NT2/D1 (cell line): ENCODE measurements at regions not wholly inside any gene's neighbourhood (a gene's known extent, or its start where the extent isn't known, plus 50 kb on each side); places are given as distances from the start of the nearest gene placed in this dataset.
"Not testable (repeated sequence)": the region's sequence is repeated elsewhere in the genome, so short reads cannot be mapped to it uniquely, and the experiment has no call there.

Experiments
- DNase-seq: peaks from one replicate; pipeline ENCODE4 v3.0.0-alpha.2; 2011; ENCODE audit warnings: low read depth, low spot score
- H3K27me3 ChIP-seq: 2 replicates; pipeline ENCODE4 v1.6.0; 2011; ENCODE audit warnings: mild to moderate bottlenecking; ENCODE audit not compliant: insufficient read length, insufficient read depth
- H3K36me3 ChIP-seq: 2 replicates; pipeline ENCODE4 v1.6.1; 2011; ENCODE audit warnings: mild to moderate bottlenecking, low read length, mixed read lengths; ENCODE audit not compliant: insufficient read depth, insufficient read length
- H3K4me1 ChIP-seq: 2 replicates; pipeline ENCODE4 v1.5.1; 2011; ENCODE audit not compliant: insufficient read depth, insufficient read length
- H3K4me3 ChIP-seq: 2 replicates; pipeline ENCODE4 v1.5.1; 2011; ENCODE audit warnings: low read depth; ENCODE audit not compliant: insufficient read length
- H3K9ac ChIP-seq: 2 replicates; pipeline ENCODE4 v1.6.0; 2011; ENCODE audit warnings: low read depth; ENCODE audit not compliant: insufficient read length
- H3K9me3 ChIP-seq: 2 replicates; pipeline ENCODE4 v1.5.1; 2011; ENCODE audit warnings: mild to moderate bottlenecking, low read length; ENCODE audit not compliant: insufficient read depth
- SUZ12 ChIP-seq: IDR thresholded peaks from 2 replicates; pipeline ENCODE4 v1.6.1; 2011; ENCODE audit not compliant: insufficient read length, insufficient read depth; ENCODE audit errors: extremely low read depth
- YY1 ChIP-seq: IDR thresholded peaks from 2 replicates; pipeline ENCODE4 v1.6.1; 2011; ENCODE audit not compliant: insufficient read length, insufficient read depth
- ZNF274 ChIP-seq: IDR thresholded peaks from 2 replicates; pipeline ENCODE4 v1.6.1; 2011; ENCODE audit warnings: mild to moderate bottlenecking, low read depth, low read length

- Histone ChIP-seq H3K36me3 (no peaks in the 10 kb centered on the region), H3K9ac (no peak overlapping the region), H3K4me1 (peaks cover 6% of the 10 kb centered on the region), H3K27me3 (no peaks in the 10 kb centered on the region), H3K9me3 (peaks cover 52% of the 10 kb centered on the region), H3K4me3 (no peak overlapping the region)
- DNase-seq = no peak
- TF ChIP-seq SUZ12 = no peak
- TF ChIP-seq ZNF274 = no peak
- TF ChIP-seq YY1 = no peak
Measured at GRCh38 chr2:224220586-224221255, 181.2 kb downstream of the FAM124B start.

GRCh38 chr2:224219781-224220180 is 180.7 kb upstream of the SERPINE2 start:
- H3K9me3 ChIP-seq = peaks cover 57% of the 10 kb centered on the region
- no peak for TF ChIP-seq ZNF274
- TF ChIP-seq SUZ12 = no peak
- no peak for TF ChIP-seq YY1
- no peak overlapping the region for H3K9ac ChIP-seq
- no peak for DNase-seq
- H3K27me3 ChIP-seq = no peaks in the 10 kb centered on the region
- no peak overlapping the region for H3K4me3 ChIP-seq
- no peaks in the 10 kb centered on the region for H3K36me3 ChIP-seq
- H3K4me1 ChIP-seq = peaks cover 6% of the 10 kb centered on the region

- Histone ChIP-seq H3K9ac (no peak overlapping the region), H3K27me3 (no peaks in the 10 kb centered on the region), H3K4me3 (no peak overlapping the region), H3K9me3 (peaks cover 62% of the 10 kb centered on the region), H3K4me1 (peaks cover 6% of the 10 kb centered on the region), H3K36me3 (no peaks in the 10 kb centered on the region)
- no peak for TF ChIP-seq ZNF274
- TF ChIP-seq SUZ12 = no peak
- TF ChIP-seq YY1 = no peak
- DNase-seq = no peak
Measured at GRCh38 chr2:224217962-224218347, 178.9 kb upstream of the SERPINE2 start.

GRCh38 chr2:224217233-224217961 is 178.3 kb upstream of the SERPINE2 start:
- TF ChIP-seq ZNF274 (no peak), SUZ12 (no peak), YY1 (no peak)
- Histone ChIP-seq H3K4me3 (no peak overlapping the region), H3K9me3 (peaks cover 67% of the 10 kb centered on the region), H3K36me3 (no peaks in the 10 kb centered on the region), H3K27me3 (no peaks in the 10 kb centered on the region), H3K4me1 (peaks cover 6% of the 10 kb centered on the region), H3K9ac (no peak overlapping the region)
- DNase-seq = no peak

- not testable (repeated sequence) for H3K4me3 ChIP-seq, H3K27me3 ChIP-seq, DNase-seq, H3K9ac ChIP-seq, H3K4me1 ChIP-seq, H3K36me3 ChIP-seq
- peaks cover 66% of the 10 kb centered on the region for H3K9me3 ChIP-seq
Measured at GRCh38 chr2:224215611-224216010, 176.5 kb upstream of the SERPINE2 start.

GRCh38 chr2:224213396-224213795 is 174.3 kb upstream of the SERPINE2 start:
- H3K36me3 ChIP-seq = no peaks in the 10 kb centered on the region
- no peak for DNase-seq
- H3K27me3 ChIP-seq = no peaks in the 10 kb centered on the region
- no peak overlapping the region for H3K9ac ChIP-seq
- TF ChIP-seq SUZ12 (no peak), ZNF274 (no peak)
- H3K4me3 ChIP-seq = no peak overlapping the region
- peaks cover 44% of the 10 kb centered on the region for H3K9me3 ChIP-seq
- peaks cover 2% of the 10 kb centered on the region for H3K4me1 ChIP-seq

- TF ChIP-seq YY1 (no peak), SUZ12 (no peak), ZNF274 (no peak)
- H3K4me1 ChIP-seq = no peaks in the 10 kb centered on the region
- no peak overlapping the region for H3K4me3 ChIP-seq
- H3K9ac ChIP-seq = no peak overlapping the region
- H3K27me3 ChIP-seq = no peaks in the 10 kb centered on the region
- H3K9me3 ChIP-seq = peaks cover 27% of the 10 kb centered on the region
- no peaks in the 10 kb centered on the region for H3K36me3 ChIP-seq
- no peak for DNase-seq
Measured at GRCh38 chr2:224211791-224212190, 172.7 kb upstream of the SERPINE2 start.

- TF ChIP-seq SUZ12 = no peak
- TF ChIP-seq YY1 = no peak
- TF ChIP-seq ZNF274 = no peak
- no peaks in the 10 kb centered on the region for H3K36me3 ChIP-seq
- H3K4me3 ChIP-seq = no peak overlapping the region
- no peaks in the 10 kb centered on the region for H3K27me3 ChIP-seq
- DNase-seq = no peak
- H3K4me1 ChIP-seq = no peaks in the 10 kb centered on the region
- H3K9me3 ChIP-seq = peaks cover 23% of the 10 kb centered on the region
- H3K9ac ChIP-seq = no peak overlapping the region
Measured at GRCh38 chr2:224211181-224211480, 172.0 kb upstream of the SERPINE2 start.
